SK-N-SH (cell line): ENCODE measurements at regions not wholly inside any gene's neighbourhood (a gene's known extent, or its start where the extent isn't known, plus 50 kb on each side); places are given as distances from the start of the nearest gene placed in this dataset.

ENCODE experiments used
- CTCF ChIA-PET: fragments of 300-600, 350-600 bp; formaldehyde crosslinking; extraction: SDS; loops from one replicate; lab custom pipeline; 2021; lab: Yijun Ruan, JAX
- POLR2A ChIA-PET: fragments of 350-600 bp; sonication (Branson Sonifier 250); formaldehyde crosslinking; extraction: SDS; loops from one replicate; lab custom pipeline; 2020; ENCODE audit warnings: antibody characterized with exemption, inconsistent platforms; lab: Yijun Ruan, JAX
- DNase-seq: peaks from one replicate; pipeline ENCODE4 v3.0.0; 2012
- H2AFZ ChIP-seq: fragments of 200-600 bp; sonication (generic); 2 replicates; pipeline ENCODE4 v1.8.1; 2016; ENCODE audit warnings: antibody characterized with exemption, mild to moderate bottlenecking, low read depth
- H3F3A ChIP-seq: fragments of 200-600 bp; sonication (generic); replicated peaks from 2 replicates; pipeline ENCODE3; 2016; ENCODE audit warnings: antibody characterized with exemption, mild to moderate bottlenecking; ENCODE audit not compliant: insufficient read depth
- H3K27ac ChIP-seq, 2 experiments: fragments of 200-500 bp in 1 of 2; fragments of 200-600 bp in 1 of 2; sonication (Bioruptor generic) in 1 of 2; sonication (generic), shearing (Covaris generic) in 1 of 2; 2 replicates each; pipeline versions ENCODE4 v1.5.1 to v1.6.1; 2014 to 2016; ENCODE audit warnings: low read depth in 2 of 2, inconsistent platforms in 1 of 2, low read length in 1 of 2, mild to moderate bottlenecking in 1 of 2, mixed read lengths in 1 of 2
- H3K27me3 ChIP-seq: fragments of 200-600 bp; sonication (generic), shearing (Covaris generic); 2 replicates; pipeline ENCODE4 v1.6.1; 2016; ENCODE audit warnings: mixed run types; ENCODE audit not compliant: insufficient read depth
- H3K36me3 ChIP-seq, 2 experiments: fragments of 200-500 bp in 1 of 2; fragments of 200-600 bp in 1 of 2; sonication (Bioruptor generic) in 1 of 2; sonication (generic) in 1 of 2; replicated peaks in 1 of 2; 2 replicates each; pipeline versions ENCODE3 to v1.5.1; 2014 to 2016; ENCODE audit warnings: low read length in 1 of 2, mild to moderate bottlenecking in 1 of 2; ENCODE audit not compliant: insufficient read depth in 2 of 2, control insufficient read depth in 1 of 2
- H3K4me1 ChIP-seq, 2 experiments: fragments of 200-500 bp in 1 of 2; fragments of 200-600 bp in 1 of 2; sonication (Bioruptor generic) in 1 of 2; sonication (generic), shearing (Covaris generic) in 1 of 2; 2 replicates each; pipeline versions ENCODE4 v1.5.1 to v1.6.1; 2014 to 2016; ENCODE audit warnings: low read depth in 1 of 2, low read length in 1 of 2, mixed run types in 1 of 2; ENCODE audit not compliant: insufficient read depth in 2 of 2, control insufficient read depth in 1 of 2
- H3K4me2 ChIP-seq: fragments of 200-600 bp; sonication (generic), shearing (Covaris generic); 2 replicates; pipeline ENCODE4 v1.6.1; 2017; ENCODE audit warnings: mixed run types
- H3K4me3 ChIP-seq, 2 experiments: fragments of 200-500 bp in 1 of 2; fragments of 200-600 bp in 1 of 2; sonication (Bioruptor generic) in 1 of 2; sonication (generic), shearing (Covaris generic) in 1 of 2; 2 replicates each; pipeline versions ENCODE4 v1.5.1 to v1.8.1; 2014 to 2016; ENCODE audit warnings: low read depth in 2 of 2, inconsistent platforms in 1 of 2, low read length in 1 of 2, mild to moderate bottlenecking in 1 of 2, mixed read lengths in 1 of 2, moderate library complexity in 1 of 2
- H3K79me2 ChIP-seq: fragments of 200-600 bp; sonication (generic); 2 replicates; pipeline ENCODE4 v1.8.1; 2017; ENCODE audit warnings: mild to moderate bottlenecking; ENCODE audit not compliant: insufficient read depth
- H3K9ac ChIP-seq: fragments of 200-600 bp; sonication (generic); 2 replicates; pipeline ENCODE4 v1.6.1; 2017; ENCODE audit warnings: mixed run types
- H3K9me2 ChIP-seq: fragments of 200-600 bp; sonication (generic); 2 replicates; pipeline ENCODE4 v1.6.1; 2017; ENCODE audit warnings: mixed run types
- H3K9me3 ChIP-seq: fragments of 200-600 bp; sonication (generic); 2 replicates; pipeline ENCODE4 v1.6.1; 2017; ENCODE audit warnings: mixed run types, mild to moderate bottlenecking, moderate library complexity
- H4K20me1 ChIP-seq: fragments of 200-600 bp; sonication (generic); 2 replicates; pipeline ENCODE4 v1.6.1; 2017; ENCODE audit warnings: mild to moderate bottlenecking, mixed run types; ENCODE audit not compliant: insufficient read depth
- CHD2 ChIP-seq: fragments of 150-350 bp; IDR thresholded peaks from 2 replicates; pipeline ENCODE4 v1.6.1; 2018; ENCODE audit warnings: low read length; ENCODE audit not compliant: partially characterized antibody
- EZH2phosphoT487 ChIP-seq: fragments of 200-600 bp; sonication (generic); IDR thresholded peaks from 2 replicates; pipeline ENCODE4 v1.6.1; 2017; ENCODE audit warnings: low read depth, mixed run types, mild to moderate bottlenecking, antibody characterized with exemption, moderate library complexity, borderline replicate concordance
- FOSL2 ChIP-seq: IDR thresholded peaks from 2 replicates; pipeline ENCODE4 v1.4.0; 2012; ENCODE audit warnings: low read depth, mild to moderate bottlenecking, moderate library complexity, borderline replicate concordance
- FOXM1 ChIP-seq: IDR thresholded peaks from 2 replicates; pipeline ENCODE4 v1.4.0; 2012; ENCODE audit warnings: low read depth, mild to moderate bottlenecking
- GABPA ChIP-seq: IDR thresholded peaks from 2 replicates; pipeline ENCODE4 v1.4.0; 2012; ENCODE audit warnings: low read depth, mild to moderate bottlenecking
- GATA2 ChIP-seq: sonication (generic); formaldehyde crosslinking; IDR thresholded peaks from 2 replicates; pipeline ENCODE4 v1.5.0; 2020; ENCODE audit warnings: mild to moderate bottlenecking, missing genetic modification reagents
- JUND ChIP-seq: IDR thresholded peaks from 2 replicates; pipeline ENCODE4 v1.4.0; 2012
- PBX3 ChIP-seq: IDR thresholded peaks from 2 replicates; pipeline ENCODE4; 2012
- RCOR1 ChIP-seq: fragments of 150-350 bp; IDR thresholded peaks from 2 replicates; pipeline ENCODE4 v1.6.1; 2017; ENCODE audit warnings: antibody characterized with exemption, low read length
- SMC3 ChIP-seq: IDR thresholded peaks from 2 replicates; pipeline ENCODE4 v1.6.1; 2012; ENCODE audit warnings: low read depth, low read length, improper control_type of control experiment
- TAF1 ChIP-seq: IDR thresholded peaks from 2 replicates; pipeline ENCODE4 v1.6.1; 2012; ENCODE audit warnings: low read depth, mild to moderate bottlenecking, low read length, moderate library complexity, borderline replicate concordance
- TCF12 ChIP-seq: IDR thresholded peaks from 2 replicates; pipeline ENCODE4 v1.4.0; 2012
- TEAD4 ChIP-seq: IDR thresholded peaks from 2 replicates; pipeline ENCODE4 v1.4.0; 2012; ENCODE audit warnings: mild to moderate bottlenecking, borderline replicate concordance; ENCODE audit not compliant: insufficient read depth
- WGBS: methylation state at CpG from one replicate; pipeline ENCODE4 v1.1.6; 2017; ENCODE audit warnings: low lambda C conversion rate; 5-methylcytosine and 5-hydroxymethylcytosine counted together
- TF ChIP-seq, protein P1 (sequence below): fragments of 200-600 bp; sonication (generic); IDR thresholded peaks from 2 replicates; pipeline ENCODE4 v1.6.1; 2017; ENCODE audit warnings: antibody characterized with exemption, mild to moderate bottlenecking, moderate library complexity

GRCh38 chr13:53408847-53409568 is 380.4 kb downstream of the OLFM4 start:
- CTCF ChIA-PET: no interaction called here
- H3K27ac ChIP-seq: no peak overlapping the region
- H4K20me1 ChIP-seq: no peaks in the 10 kb centered on the region
- no peaks in the 10 kb centered on the region for H3K9me3 ChIP-seq
- DNase-seq: no peak
- H3K9me2 ChIP-seq: no peaks in the 10 kb centered on the region
- POLR2A ChIA-PET: no interaction called here
- H3K36me3 ChIP-seq: no peaks in the 10 kb centered on the region
- H3K4me2 ChIP-seq: no peak overlapping the region
- H3F3A ChIP-seq: no peaks in the 10 kb centered on the region
- no peaks in the 10 kb centered on the region for H3K27me3 ChIP-seq
- TF ChIP-seq GATA2 (CRISPR knock-in tag) (no peak), SMC3 (no peak), EZH2phosphoT487 (no peak), TAF1 (no peak), TEAD4 (no peak), RCOR1 (no peak), PBX3 (no peak), FOSL2 (no peak), CHD2 (no peak)
- TF ChIP-seq, protein P1, sequence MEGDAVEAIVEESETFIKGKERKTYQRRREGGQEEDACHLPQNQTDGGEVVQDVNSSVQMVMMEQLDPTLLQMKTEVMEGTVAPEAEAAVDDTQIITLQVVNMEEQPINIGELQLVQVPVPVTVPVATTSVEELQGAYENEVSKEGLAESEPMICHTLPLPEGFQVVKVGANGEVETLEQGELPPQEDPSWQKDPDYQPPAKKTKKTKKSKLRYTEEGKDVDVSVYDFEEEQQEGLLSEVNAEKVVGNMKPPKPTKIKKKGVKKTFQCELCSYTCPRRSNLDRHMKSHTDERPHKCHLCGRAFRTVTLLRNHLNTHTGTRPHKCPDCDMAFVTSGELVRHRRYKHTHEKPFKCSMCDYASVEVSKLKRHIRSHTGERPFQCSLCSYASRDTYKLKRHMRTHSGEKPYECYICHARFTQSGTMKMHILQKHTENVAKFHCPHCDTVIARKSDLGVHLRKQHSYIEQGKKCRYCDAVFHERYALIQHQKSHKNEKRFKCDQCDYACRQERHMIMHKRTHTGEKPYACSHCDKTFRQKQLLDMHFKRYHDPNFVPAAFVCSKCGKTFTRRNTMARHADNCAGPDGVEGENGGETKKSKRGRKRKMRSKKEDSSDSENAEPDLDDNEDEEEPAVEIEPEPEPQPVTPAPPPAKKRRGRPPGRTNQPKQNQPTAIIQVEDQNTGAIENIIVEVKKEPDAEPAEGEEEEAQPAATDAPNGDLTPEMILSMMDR: no peak
- TF ChIP-seq, all 33 proteins: peak for 0
- Histone ChIP-seq H3K4me3 (no peak overlapping the region), H3K9ac (no peak overlapping the region), H3K79me2 (no peaks in the 10 kb centered on the region), H2AFZ (no peak overlapping the region), H3K4me1 (peaks cover 0 to 12% of the 10 kb centered on the region in 2 experiments; a peak in 1 of 4 replicates)
- 60% methylated on average over 8 of the region's 24 CpGs for WGBS

- no peaks in the 10 kb centered on the region for H4K20me1 ChIP-seq
- peaks cover 0 to 5% of the 10 kb centered on the region in 2 experiments; a peak in 1 of 4 replicates for H3K4me1 ChIP-seq
- no peak overlapping the region for H3K9ac ChIP-seq
- no peaks in the 10 kb centered on the region for H3K9me2 ChIP-seq
- POLR2A ChIA-PET: no interaction called here
- H3F3A ChIP-seq: no peaks in the 10 kb centered on the region
- H3K27ac ChIP-seq: peak overlapping the region in 1 of 2 experiments; percentile 29; a peak in 2 of 4 replicates
- H3K9me3 ChIP-seq: no peaks in the 10 kb centered on the region
- peak; percentile 45 for DNase-seq
- no peak overlapping the region for H2AFZ ChIP-seq
- no peak overlapping the region for H3K4me2 ChIP-seq
- 3% methylated on average over 1 of the region's 1 CpG for WGBS
- no peaks in the 10 kb centered on the region for H3K36me3 ChIP-seq
- no peak for TF ChIP-seq TCF12
- TF ChIP-seq CHD2: no peak
- no peak for TF ChIP-seq SMC3
- no peak for TF ChIP-seq FOXM1
- TF ChIP-seq EZH2phosphoT487: no peak
- TF ChIP-seq GABPA: no peak
- no peak for TF ChIP-seq JUND
- CTCF ChIA-PET: interaction anchor here (0.7 to 1.1 kb wide), 6 partner anchors 10 to 275 kb away, joined by 3 read pairs; no protein-coding TSS in a partner anchor
- H3K4me3 ChIP-seq: no peak overlapping the region
- no peaks in the 10 kb centered on the region for H3K79me2 ChIP-seq
- no peaks in the 10 kb centered on the region for H3K27me3 ChIP-seq
Observed at GRCh38 chr13:53411463-53411862, 382.9 kb downstream of the OLFM4 start.
